Vagina (tissue), 2 donors: ENCODE measurements at regions not wholly inside any gene's neighbourhood (a gene's known extent, or its start where the extent isn't known, plus 50 kb on each side); places are given as distances from the start of the nearest gene placed in this dataset.

Experiments used
- DNase-seq, 2 donors: peaks; one replicate each; pipeline ENCODE4 v3.0.0-alpha.2; 2017; ENCODE audit errors: extremely low spot score in 2 of 2
- H3K27ac ChIP-seq: fragments of 200-600 bp; sonication (generic); one replicate; pipeline ENCODE4 v1.5.1; 2019
- H3K27me3 ChIP-seq: fragments of 200-600 bp; sonication (generic); one replicate; pipeline ENCODE4 v1.5.1; 2019
- H3K36me3 ChIP-seq, 2 donors: fragments of 200-600 bp; sonication (generic); one replicate each; pipeline ENCODE4 v1.5.1; 2017 to 2019
- H3K4me1 ChIP-seq: fragments of 200-600 bp; sonication (generic); one replicate; pipeline ENCODE4 v1.5.1; 2019
- H3K4me3 ChIP-seq, 2 donors: fragments of 200-600 bp; sonication (generic); 1 replicate in 1 of 2; 2 replicates in 1 of 2; pipeline ENCODE4 v1.5.1; 2016 to 2019
- H3K9me3 ChIP-seq: fragments of 200-600 bp; sonication (generic); one replicate; pipeline ENCODE4 v1.5.1; 2019
- POLR2A ChIP-seq, 2 donors: fragments of 450-650 bp; IDR thresholded peaks; one replicate each; pipeline ENCODE4 v1.6.1; 2017; ENCODE audit warnings: antibody characterized with exemption in 2 of 2, mild to moderate bottlenecking in 2 of 2, moderate library complexity in 2 of 2
- POLR2AphosphoS5 ChIP-seq, 2 donors: sonication (generic); formaldehyde crosslinking; IDR thresholded peaks; one replicate each; pipeline ENCODE4 v1.9.0; 2017; ENCODE audit warnings: antibody characterized with exemption in 2 of 2, mild to moderate bottlenecking in 2 of 2, low read depth in 1 of 2; ENCODE audit not compliant: insufficient read depth in 1 of 2
- intact Hi-C: fragments of 100-400 bp; cut with DNase I; formaldehyde crosslinking; loops from one replicate; pipeline ENCODE4 v1.15.1; 2023
- TF ChIP-seq, protein P1 (sequence below), 3 experiments: fragments of 450-650 bp in 2 of 3; fragments of 200-600 bp in 1 of 3; sonication (generic) in 1 of 3; IDR thresholded peaks; one replicate each; pipeline ENCODE4 v1.5.1; 2017 to 2019; ENCODE audit warnings: antibody characterized with exemption in 3 of 3, mild to moderate bottlenecking in 2 of 3, moderate library complexity in 2 of 3

DNA sequence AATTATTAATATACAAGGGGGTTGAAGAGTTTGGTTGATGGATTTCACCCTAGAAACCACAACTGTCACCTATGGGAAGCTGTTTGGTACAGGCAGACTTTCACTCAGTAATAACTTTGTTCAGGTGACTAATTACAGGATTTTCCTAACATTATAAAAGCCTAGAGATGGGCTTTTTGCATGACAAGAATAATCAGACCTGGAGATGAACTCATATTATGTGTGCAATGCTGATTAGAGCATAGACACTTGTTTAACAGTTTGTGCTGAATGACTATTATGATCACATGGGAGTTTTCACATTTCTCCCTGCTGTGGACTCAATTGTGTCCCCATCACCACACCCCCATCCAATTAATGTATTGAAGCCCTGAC lies 90.2 kb upstream of the STEAP4 start:
- H3K9me3 ChIP-seq, result no peaks in the 10 kb centered on the region
- H3K4me3 ChIP-seq, result no peak overlapping the region
- intact Hi-C loops, result no loop called here
- no peak for DNase-seq
- H3K27ac ChIP-seq, result no peak overlapping the region
- no peaks in the 10 kb centered on the region for H3K27me3 ChIP-seq
- H3K36me3 ChIP-seq, result no peaks in the 10 kb centered on the region
- TF ChIP-seq, protein P1, sequence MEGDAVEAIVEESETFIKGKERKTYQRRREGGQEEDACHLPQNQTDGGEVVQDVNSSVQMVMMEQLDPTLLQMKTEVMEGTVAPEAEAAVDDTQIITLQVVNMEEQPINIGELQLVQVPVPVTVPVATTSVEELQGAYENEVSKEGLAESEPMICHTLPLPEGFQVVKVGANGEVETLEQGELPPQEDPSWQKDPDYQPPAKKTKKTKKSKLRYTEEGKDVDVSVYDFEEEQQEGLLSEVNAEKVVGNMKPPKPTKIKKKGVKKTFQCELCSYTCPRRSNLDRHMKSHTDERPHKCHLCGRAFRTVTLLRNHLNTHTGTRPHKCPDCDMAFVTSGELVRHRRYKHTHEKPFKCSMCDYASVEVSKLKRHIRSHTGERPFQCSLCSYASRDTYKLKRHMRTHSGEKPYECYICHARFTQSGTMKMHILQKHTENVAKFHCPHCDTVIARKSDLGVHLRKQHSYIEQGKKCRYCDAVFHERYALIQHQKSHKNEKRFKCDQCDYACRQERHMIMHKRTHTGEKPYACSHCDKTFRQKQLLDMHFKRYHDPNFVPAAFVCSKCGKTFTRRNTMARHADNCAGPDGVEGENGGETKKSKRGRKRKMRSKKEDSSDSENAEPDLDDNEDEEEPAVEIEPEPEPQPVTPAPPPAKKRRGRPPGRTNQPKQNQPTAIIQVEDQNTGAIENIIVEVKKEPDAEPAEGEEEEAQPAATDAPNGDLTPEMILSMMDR (IDR thresholded peaks at IDR 0.05), result no peak
- TF ChIP-seq POLR2AphosphoS5 (IDR thresholded peaks at IDR 0.05; ENCODE audit: insufficient read depth in 1 of 2, low read depth in 1 of 2) (no peak), POLR2A (IDR thresholded peaks at IDR 0.05) (no peak)
- no peaks in the 10 kb centered on the region for H3K4me1 ChIP-seq

DNA sequence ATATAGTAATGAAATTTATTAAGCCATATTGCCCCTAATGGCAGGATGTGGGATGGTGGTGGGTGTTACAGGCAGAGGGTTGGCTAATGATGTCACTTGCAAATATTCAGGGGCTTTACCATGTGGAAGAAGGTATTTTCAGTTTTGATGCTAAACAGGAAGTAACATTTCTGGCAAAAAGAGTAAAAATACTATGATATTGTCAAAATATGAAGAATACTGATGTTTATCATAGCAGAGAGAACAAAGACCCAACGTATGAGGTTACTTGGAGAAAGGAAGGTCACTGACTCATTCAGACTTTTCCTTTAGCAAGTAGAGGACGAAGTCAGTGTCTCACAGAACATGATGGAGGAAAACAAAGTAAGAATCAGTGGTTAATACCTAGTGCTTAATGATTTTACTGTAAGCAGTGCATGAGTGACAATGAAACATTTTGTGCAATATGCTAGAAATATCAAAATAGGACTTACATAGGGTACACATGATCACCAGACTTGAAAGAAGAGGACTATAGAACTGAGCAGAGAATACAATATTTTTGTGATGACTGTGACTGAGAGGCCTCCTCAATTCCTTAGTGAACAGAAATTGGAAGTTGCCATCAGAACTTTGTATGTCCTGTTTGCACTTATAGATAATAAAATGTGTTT lies 89.7 kb upstream of the STEAP4 start:
- H3K36me3 ChIP-seq, result no peaks in the 10 kb centered on the region
- H3K27ac ChIP-seq, result no peak overlapping the region
- no peaks in the 10 kb centered on the region for H3K9me3 ChIP-seq
- no peaks in the 10 kb centered on the region for H3K4me1 ChIP-seq
- H3K27me3 ChIP-seq, result no peaks in the 10 kb centered on the region
- DNase-seq, result no peak
- intact Hi-C loops, result no loop called here
- no peak overlapping the region for H3K4me3 ChIP-seq
- TF ChIP-seq, protein P1 (IDR thresholded peaks at IDR 0.05), result no peak
- TF ChIP-seq POLR2AphosphoS5 (IDR thresholded peaks at IDR 0.05; ENCODE audit: insufficient read depth in 1 of 2, low read depth in 1 of 2) (no peak), POLR2A (IDR thresholded peaks at IDR 0.05) (no peak)

DNA sequence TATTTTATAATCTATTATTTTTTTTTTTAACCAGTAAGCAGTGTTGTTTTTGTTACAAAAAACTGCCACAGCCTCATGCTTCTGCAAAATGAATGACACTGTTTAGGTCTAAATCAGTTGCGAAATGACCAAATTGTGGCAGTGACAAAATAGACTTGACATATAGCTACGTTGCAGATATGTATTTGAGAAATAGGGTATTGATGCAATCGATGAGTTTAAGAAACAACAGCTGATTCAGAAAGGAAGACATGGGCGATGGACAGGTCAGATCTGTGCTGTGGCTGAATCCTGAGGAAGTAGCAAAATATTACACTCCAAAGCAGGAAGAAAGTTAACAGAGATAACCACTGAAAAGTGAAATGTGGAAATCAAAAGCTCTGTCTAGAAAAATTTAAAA lies 89.0 kb upstream of the STEAP4 start:
- TF ChIP-seq, protein P1 (IDR thresholded peaks at IDR 0.05), result no peak
- no peak for TF ChIP-seq POLR2A (IDR thresholded peaks at IDR 0.05)
- TF ChIP-seq POLR2AphosphoS5 (IDR thresholded peaks at IDR 0.05; ENCODE audit: insufficient read depth in 1 of 2, low read depth in 1 of 2), result no peak
- Histone ChIP-seq H3K27ac (no peak overlapping the region), H3K36me3 (no peaks in the 10 kb centered on the region), H3K9me3 (no peaks in the 10 kb centered on the region), H3K4me3 (no peak overlapping the region), H3K27me3 (no peaks in the 10 kb centered on the region), H3K4me1 (no peaks in the 10 kb centered on the region)
- intact Hi-C loops, result no loop called here
- DNase-seq, result no peak

- no peak for DNase-seq
- intact Hi-C loops, result no loop called here
- Histone ChIP-seq H3K27ac (no peak overlapping the region), H3K4me1 (no peaks in the 10 kb centered on the region), H3K4me3 (no peak overlapping the region), H3K36me3 (no peaks in the 10 kb centered on the region), H3K9me3 (no peaks in the 10 kb centered on the region), H3K27me3 (no peaks in the 10 kb centered on the region)
- TF ChIP-seq POLR2A (IDR thresholded peaks at IDR 0.05) (no peak), POLR2AphosphoS5 (IDR thresholded peaks at IDR 0.05; ENCODE audit: insufficient read depth in 1 of 2, low read depth in 1 of 2) (no peak)
- TF ChIP-seq, protein P1 (IDR thresholded peaks at IDR 0.05), result no peak
Observed at GRCh38 chr7:88391247-88391646, 84.6 kb upstream of the STEAP4 start.

DNA sequence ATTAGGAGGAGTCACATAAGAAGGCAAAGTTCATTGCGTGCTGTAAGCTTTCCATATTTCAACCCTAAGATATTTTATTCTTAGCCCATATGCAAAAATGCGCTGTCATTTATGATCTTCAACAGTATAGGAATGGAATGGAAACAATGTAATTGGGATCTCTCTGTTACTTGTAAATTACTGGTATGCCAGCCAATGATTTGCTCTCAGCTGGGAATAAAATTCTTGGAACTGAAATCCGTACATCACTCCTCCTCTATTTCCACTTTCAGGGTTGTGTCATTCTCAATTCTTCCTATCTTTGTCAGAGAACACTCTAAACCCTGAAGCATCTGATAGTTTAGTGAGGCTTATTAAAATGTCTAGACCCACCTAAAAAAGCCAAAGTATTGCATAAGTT lies 80.7 kb upstream of the STEAP4 start:
- Histone ChIP-seq H3K9me3 (no peaks in the 10 kb centered on the region), H3K27ac (no peak overlapping the region), H3K36me3 (no peaks in the 10 kb centered on the region), H3K4me1 (no peaks in the 10 kb centered on the region), H3K27me3 (no peaks in the 10 kb centered on the region), H3K4me3 (no peak overlapping the region)
- TF ChIP-seq POLR2A (IDR thresholded peaks at IDR 0.05) (no peak), POLR2AphosphoS5 (IDR thresholded peaks at IDR 0.05; ENCODE audit: insufficient read depth in 1 of 2, low read depth in 1 of 2) (no peak)
- TF ChIP-seq, protein P1 (IDR thresholded peaks at IDR 0.05), result no peak
- intact Hi-C loops, result no loop called here
- no peak for DNase-seq
